Glutamatergic neuron (in vitro differentiated cells): ENCODE measurements at regions not wholly inside any gene's neighbourhood (a gene's known extent, or its start where the extent isn't known, plus 50 kb on each side); places are given as distances from the start of the nearest gene placed in this dataset.
"Not testable (repeated sequence)": the region's sequence is repeated elsewhere in the genome, so short reads cannot be mapped to it uniquely, and the experiment has no call there.

Experiments used
- DNase-seq: peaks from one replicate; pipeline ENCODE4 v3.0.0; 2022
- H3K27ac Mint-ChIP-seq: one replicate; pipeline ENCODE4 v1.8.0; 2020; ENCODE audit warnings: mild to moderate bottlenecking, mixed read lengths, inconsistent platforms; ENCODE audit not compliant: unreplicated experiment
- H3K27me3 Mint-ChIP-seq: one replicate; pipeline ENCODE4 v1.8.0; 2020; ENCODE audit warnings: mild to moderate bottlenecking, moderate library complexity, mixed read lengths, inconsistent platforms; ENCODE audit not compliant: unreplicated experiment
- H3K36me3 Mint-ChIP-seq: one replicate; pipeline ENCODE4 v1.8.0; 2020; ENCODE audit warnings: mild to moderate bottlenecking, mixed read lengths, inconsistent platforms; ENCODE audit not compliant: unreplicated experiment
- H3K4me1 Mint-ChIP-seq: one replicate; pipeline ENCODE4 v1.8.0; 2020; ENCODE audit warnings: mild to moderate bottlenecking, low read depth, mixed read lengths, inconsistent platforms; ENCODE audit not compliant: unreplicated experiment
- H3K4me3 Mint-ChIP-seq: one replicate; pipeline ENCODE4 v1.8.0; 2020; ENCODE audit warnings: mild to moderate bottlenecking, mixed read lengths, inconsistent platforms; ENCODE audit not compliant: unreplicated experiment
- H3K9me3 Mint-ChIP-seq: one replicate; pipeline ENCODE4 v1.8.0; 2020; ENCODE audit warnings: mild to moderate bottlenecking, moderate library complexity, mixed read lengths, inconsistent platforms; ENCODE audit not compliant: unreplicated experiment
- TF ChIP-seq, protein P1 (sequence below): fragments of 200-600 bp; sonication (generic); IDR thresholded peaks from one replicate; pipeline ENCODE4 v1.5.0; 2021; ENCODE audit not compliant: partially characterized antibody, unreplicated experiment

- H3K36me3 Mint-ChIP-seq, result no peaks in the 10 kb centered on the region
- no peak overlapping the region for H3K27ac Mint-ChIP-seq
- H3K9me3 Mint-ChIP-seq, result no peaks in the 10 kb centered on the region
- no peak for DNase-seq
- H3K4me3 Mint-ChIP-seq, result no peak overlapping the region
- no peaks in the 10 kb centered on the region for H3K27me3 Mint-ChIP-seq
- TF ChIP-seq, protein P1, sequence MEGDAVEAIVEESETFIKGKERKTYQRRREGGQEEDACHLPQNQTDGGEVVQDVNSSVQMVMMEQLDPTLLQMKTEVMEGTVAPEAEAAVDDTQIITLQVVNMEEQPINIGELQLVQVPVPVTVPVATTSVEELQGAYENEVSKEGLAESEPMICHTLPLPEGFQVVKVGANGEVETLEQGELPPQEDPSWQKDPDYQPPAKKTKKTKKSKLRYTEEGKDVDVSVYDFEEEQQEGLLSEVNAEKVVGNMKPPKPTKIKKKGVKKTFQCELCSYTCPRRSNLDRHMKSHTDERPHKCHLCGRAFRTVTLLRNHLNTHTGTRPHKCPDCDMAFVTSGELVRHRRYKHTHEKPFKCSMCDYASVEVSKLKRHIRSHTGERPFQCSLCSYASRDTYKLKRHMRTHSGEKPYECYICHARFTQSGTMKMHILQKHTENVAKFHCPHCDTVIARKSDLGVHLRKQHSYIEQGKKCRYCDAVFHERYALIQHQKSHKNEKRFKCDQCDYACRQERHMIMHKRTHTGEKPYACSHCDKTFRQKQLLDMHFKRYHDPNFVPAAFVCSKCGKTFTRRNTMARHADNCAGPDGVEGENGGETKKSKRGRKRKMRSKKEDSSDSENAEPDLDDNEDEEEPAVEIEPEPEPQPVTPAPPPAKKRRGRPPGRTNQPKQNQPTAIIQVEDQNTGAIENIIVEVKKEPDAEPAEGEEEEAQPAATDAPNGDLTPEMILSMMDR, result no peak
- no peaks in the 10 kb centered on the region for H3K4me1 Mint-ChIP-seq
Measured at GRCh38 chr10:81248886-81249285, 626.1 kb upstream of the NRG3 start.

- Mint-ChIP-seq H3K36me3 (no peaks in the 10 kb centered on the region), H3K9me3 (no peaks in the 10 kb centered on the region), H3K4me3 (no peak overlapping the region), H3K27me3 (peaks cover 2% of the 10 kb centered on the region), H3K4me1 (no peaks in the 10 kb centered on the region), H3K27ac (no peak overlapping the region)
- TF ChIP-seq, protein P1, result no peak
- DNase-seq, result no peak
Measured at GRCh38 chr10:81251457-81252115, 623.4 kb upstream of the NRG3 start.

DNA sequence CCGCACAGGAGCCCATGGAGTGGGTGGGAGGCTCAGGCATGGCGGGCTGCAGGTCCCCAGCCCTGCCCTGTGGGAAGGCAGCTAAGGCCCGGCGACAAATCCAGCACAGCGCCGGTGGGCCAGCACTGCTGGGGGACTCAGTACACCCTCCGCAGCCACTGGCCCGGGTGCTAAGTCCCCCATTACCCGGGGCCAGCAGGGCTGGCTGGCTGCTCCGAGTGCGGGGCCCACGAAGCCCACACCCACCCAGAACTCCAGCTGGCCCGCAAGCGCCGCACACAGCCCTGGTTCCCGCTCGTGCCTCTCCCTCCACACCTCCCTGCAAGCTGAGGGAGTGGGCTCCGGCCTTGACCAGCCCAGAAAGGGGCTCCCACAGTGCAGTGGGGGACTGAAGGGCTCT lies 610.0 kb upstream of the NRG3 start:
- not testable (repeated sequence) for DNase-seq, H3K9me3 Mint-ChIP-seq, H3K4me3 Mint-ChIP-seq, H3K36me3 Mint-ChIP-seq, H3K27me3 Mint-ChIP-seq, H3K27ac Mint-ChIP-seq, H3K4me1 Mint-ChIP-seq

DNA sequence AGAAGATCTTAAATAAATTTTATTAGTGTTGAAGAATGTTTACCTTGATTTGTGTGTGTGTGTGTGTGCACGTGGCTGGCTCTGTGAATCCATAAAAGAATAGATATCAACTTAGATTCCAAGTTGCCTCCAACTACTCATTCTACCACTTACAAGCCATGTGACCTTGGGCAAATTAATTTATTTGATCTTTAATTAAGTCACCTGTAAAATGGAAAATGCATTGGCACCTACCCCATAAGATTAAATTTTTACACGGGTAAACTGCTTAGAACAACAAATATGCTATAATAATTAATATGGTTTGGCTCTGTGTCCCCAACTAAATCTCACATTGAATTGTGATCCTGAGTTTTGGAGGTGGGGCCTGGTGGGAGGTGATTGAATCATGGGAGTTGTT lies 604.9 kb upstream of the NRG3 start:
- H3K9me3 Mint-ChIP-seq, result peaks cover 4% of the 10 kb centered on the region
- H3K27me3 Mint-ChIP-seq, result no peaks in the 10 kb centered on the region
- no peaks in the 10 kb centered on the region for H3K4me1 Mint-ChIP-seq
- no peaks in the 10 kb centered on the region for H3K36me3 Mint-ChIP-seq
- no peak overlapping the region for H3K27ac Mint-ChIP-seq
- TF ChIP-seq, protein P1, result no peak
- H3K4me3 Mint-ChIP-seq, result no peak overlapping the region
- no peak for DNase-seq

- no peaks in the 10 kb centered on the region for H3K27me3 Mint-ChIP-seq
- H3K27ac Mint-ChIP-seq, result no peak overlapping the region
- TF ChIP-seq, protein P1, result no peak
- H3K9me3 Mint-ChIP-seq, result no peaks in the 10 kb centered on the region
- no peaks in the 10 kb centered on the region for H3K36me3 Mint-ChIP-seq
- no peak for DNase-seq
- H3K4me3 Mint-ChIP-seq, result no peak overlapping the region
- no peaks in the 10 kb centered on the region for H3K4me1 Mint-ChIP-seq
Measured at GRCh38 chr10:81280497-81281479, 594.2 kb upstream of the NRG3 start.
